ENCODE measurements at regions not wholly inside any gene's neighbourhood (a gene's known extent, or its start where the extent isn't known, plus 50 kb on each side); places are given as distances from the start of the nearest gene placed in this dataset.

DNA sequence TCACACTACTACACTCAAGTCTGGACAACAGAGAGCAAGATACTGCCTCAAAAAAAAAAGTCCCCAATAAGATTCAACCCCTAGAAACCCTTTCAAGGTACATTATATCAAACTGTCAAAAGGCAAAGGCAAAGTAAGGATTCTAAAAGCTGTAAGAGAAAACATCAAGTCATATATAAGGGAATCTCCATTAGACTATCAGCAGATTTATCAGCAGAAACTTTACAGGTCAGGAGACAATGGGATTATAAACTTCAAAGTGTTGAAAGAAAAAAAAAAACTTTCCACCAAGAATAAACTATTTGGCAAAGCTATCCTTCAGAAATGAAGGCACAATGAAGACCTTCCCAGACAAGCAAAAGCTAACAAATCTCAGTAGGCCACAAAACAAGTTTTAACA is 63.5 kb upstream of the DMRT1 start:
- no peak for DNase-seq

DNA sequence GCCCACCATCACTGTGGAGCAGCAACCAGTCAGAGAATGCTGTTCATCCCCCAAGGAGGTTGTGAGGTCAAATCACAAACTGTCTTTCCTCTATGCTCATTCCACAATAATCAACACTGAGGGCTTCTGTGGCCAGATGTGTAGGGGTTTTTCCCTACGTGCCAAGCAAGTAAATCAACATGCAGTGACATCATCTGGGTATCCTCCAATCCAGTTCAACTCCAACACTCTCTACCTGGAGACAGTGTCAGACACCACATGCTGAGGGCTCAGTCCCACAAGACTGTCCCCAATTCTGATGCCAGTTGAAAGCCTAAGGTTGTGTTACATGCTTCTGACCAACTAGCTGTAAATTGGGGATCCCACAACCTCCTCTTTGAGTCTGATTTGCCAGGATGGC is 57.3 kb upstream of the DMRT1 start:
- no peak for DNase-seq

DNA sequence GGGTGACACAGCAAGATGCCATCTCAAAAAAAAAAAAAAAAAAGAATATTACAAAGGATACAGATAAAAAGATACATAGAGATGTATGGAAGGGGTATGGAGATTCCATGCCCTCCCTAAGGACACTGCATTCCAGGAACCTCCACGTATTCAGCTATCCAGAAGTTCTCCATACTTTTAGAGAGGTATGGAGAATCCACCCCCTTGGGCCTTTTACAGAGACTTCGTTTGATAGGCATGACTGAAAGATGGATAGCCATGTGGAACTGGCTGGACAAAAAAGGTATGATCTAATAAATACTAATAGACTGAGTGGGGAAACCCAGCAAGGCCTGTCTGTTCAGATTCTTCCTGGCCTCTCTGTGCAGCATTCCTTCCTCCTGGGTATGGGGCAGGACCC is 56.6 kb upstream of the DMRT1 start:
- DNase-seq, result no peak

DNA sequence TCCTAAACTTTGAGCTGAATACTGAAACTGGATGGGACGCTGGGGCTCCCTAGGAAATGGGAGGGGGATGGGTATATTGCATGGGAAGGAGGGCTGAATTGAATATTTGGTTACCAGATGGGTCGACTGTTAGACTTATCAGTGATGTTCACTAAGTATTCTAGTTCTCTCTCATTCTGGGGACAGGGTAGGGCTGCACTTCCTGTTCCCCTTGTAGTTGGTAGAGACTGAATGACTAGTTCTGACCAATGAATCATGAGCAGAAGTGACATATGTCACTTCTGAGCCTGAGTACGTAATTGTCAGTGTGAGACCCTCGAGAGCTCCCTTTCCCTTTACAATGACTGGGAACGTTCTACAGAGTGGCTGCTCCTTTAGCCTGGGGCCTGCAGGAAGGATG is 55.5 kb upstream of the DMRT1 start:
- DNase-seq, result no peak

DNA sequence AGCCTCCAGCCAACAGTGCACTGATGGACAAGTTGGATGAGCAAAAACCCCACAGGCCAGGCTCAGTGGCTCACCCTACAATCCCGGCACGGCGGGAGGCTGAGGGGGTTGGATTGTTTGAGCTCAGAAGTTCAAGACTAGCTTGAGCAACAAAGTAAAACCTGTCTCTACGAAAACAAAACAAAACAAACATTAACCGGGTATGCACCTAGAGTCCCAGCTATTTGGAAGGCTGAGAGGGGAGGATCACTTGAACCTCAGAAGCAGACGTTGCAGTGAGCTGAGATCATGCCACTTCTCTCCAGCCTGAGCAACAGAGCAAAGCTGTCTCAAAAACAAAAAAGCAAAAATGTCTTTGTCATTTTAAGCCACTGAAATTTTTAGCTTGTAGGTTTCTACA is 55.1 kb upstream of the DMRT1 start:
- no peak for DNase-seq

DNA sequence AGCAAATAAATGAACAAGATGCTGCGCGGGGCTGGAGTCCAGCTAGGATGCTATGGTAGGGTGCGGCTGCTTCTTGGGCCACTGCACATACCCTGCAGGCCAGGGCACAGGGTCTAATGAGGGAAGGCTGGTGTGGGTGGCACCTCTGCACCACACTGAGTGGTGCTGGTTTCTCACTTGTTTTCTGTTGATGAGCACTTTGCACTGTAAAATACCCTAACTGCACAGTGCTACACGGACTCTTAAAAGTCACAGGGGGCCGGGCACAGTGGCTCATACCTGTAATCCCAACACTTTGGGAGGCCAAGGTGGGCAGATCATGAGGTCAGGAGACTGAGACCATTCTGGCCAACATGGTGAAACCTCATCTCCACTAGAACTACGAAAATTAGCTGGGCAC is 52.7 kb upstream of the DMRT1 start:
- no peak for DNase-seq
